OCI-LY7 (cell line): ENCODE measurements at regions not wholly inside any gene's neighbourhood (a gene's known extent, or its start where the extent isn't known, plus 50 kb on each side); places are given as distances from the start of the nearest gene placed in this dataset.
A peak's percentile ranks its signal among the peaks of the same experiment; 100 is the strongest.
"Not testable (repeated sequence)": the region's sequence is repeated elsewhere in the genome, so short reads cannot be mapped to it uniquely, and the experiment has no call there.

ENCODE experiments used
- BruUV-seq: library from RNA; stranded (reverse); fragments of 400-500 nt; replicated peaks from 2 replicates; lab custom pipeline; 2021; lab: Mats Ljungman, UMichigan
- CTCF ChIA-PET: fragments of 300-600 bp; sonication (Branson Sonifier 250); formaldehyde crosslinking; loops from one replicate; lab custom pipeline; 2022; ENCODE audit warnings: antibody characterized with exemption; ENCODE audit not compliant: unreplicated experiment; lab: Charles Lee
- POLR2A ChIA-PET: fragments of 300-600 bp; sonication (Branson Sonifier 250); formaldehyde crosslinking; loops from one replicate; lab custom pipeline; 2022; ENCODE audit warnings: antibody characterized with exemption; lab: Charles Lee
- DNase-seq: peaks from one replicate; pipeline ENCODE4 v3.0.0-alpha.2; 2015; ENCODE audit warnings: low spot score
- H2AFZ ChIP-seq: fragments of 200-600 bp; sonication (generic), shearing (Covaris generic); 2 replicates; pipeline ENCODE4 v1.6.1; 2014; ENCODE audit warnings: mild to moderate bottlenecking, antibody characterized with exemption, low read length, moderate library complexity
- H3K27ac ChIP-seq: fragments of 200-600 bp; sonication (generic); 2 replicates; pipeline ENCODE4 v1.5.1; 2014; ENCODE audit warnings: mixed run types, low read depth, mild to moderate bottlenecking, moderate library complexity, low read length, inconsistent platforms; ENCODE audit not compliant: poor library complexity, severe bottlenecking
- H3K36me3 ChIP-seq: fragments of 200-600 bp; sonication (generic); 2 replicates; pipeline ENCODE4 v1.6.1; 2014; ENCODE audit warnings: mild to moderate bottlenecking, antibody characterized with exemption, low read length, moderate library complexity, mixed read lengths; ENCODE audit not compliant: insufficient read depth
- H3K4me1 ChIP-seq: fragments of 200-600 bp; sonication (generic); 2 replicates; pipeline ENCODE4 v1.5.1; 2014; ENCODE audit warnings: mild to moderate bottlenecking, low read length; ENCODE audit not compliant: insufficient read depth, poor library complexity, severe bottlenecking
- H3K4me2 ChIP-seq: fragments of 200-600 bp; sonication (generic); 2 replicates; pipeline ENCODE4 v1.6.1; 2014; ENCODE audit warnings: mild to moderate bottlenecking, low read length
- H3K4me3 ChIP-seq: fragments of 200-600 bp; sonication (generic); 2 replicates; pipeline ENCODE4 v1.5.1; 2014; ENCODE audit warnings: mild to moderate bottlenecking, low read depth, low read length; ENCODE audit not compliant: poor library complexity, severe bottlenecking
- H3K79me2 ChIP-seq: fragments of 200-600 bp; sonication (generic); 2 replicates; pipeline ENCODE4 v1.6.1; 2016; ENCODE audit warnings: low read depth, mild to moderate bottlenecking, low read length, moderate library complexity, mixed read lengths; ENCODE audit not compliant: insufficient read depth
- H3K9me2 ChIP-seq: fragments of 200-600 bp; sonication (generic); 2 replicates; pipeline ENCODE4 v1.6.1; 2016; ENCODE audit warnings: mild to moderate bottlenecking, low read length, mixed read lengths; ENCODE audit not compliant: insufficient read depth
- H3K9me3 ChIP-seq: fragments of 200-600 bp; sonication (generic); 2 replicates; pipeline ENCODE4 v1.6.1; 2014; ENCODE audit warnings: mild to moderate bottlenecking, mixed run types, low read length, mixed read lengths
- H4K20me1 ChIP-seq: fragments of 200-600 bp; sonication (generic); 2 replicates; pipeline ENCODE4 v1.6.1; 2014; ENCODE audit warnings: mild to moderate bottlenecking, antibody characterized with exemption, low read length, moderate library complexity, mixed read lengths; ENCODE audit not compliant: insufficient read depth
- CTCF ChIP-seq: fragments of 200-600 bp; sonication (generic); conservative IDR thresholded peaks from 2 replicates; pipeline ENCODE4 v1.5.1; 2014; ENCODE audit warnings: mild to moderate bottlenecking, antibody characterized with exemption, low read length, moderate library complexity, mixed read lengths
- EZH2phosphoT487 ChIP-seq: fragments of 200-600 bp; sonication (generic); IDR thresholded peaks from 2 replicates; pipeline ENCODE4 v1.6.1; 2018; ENCODE audit warnings: low read depth, borderline replicate concordance, mild to moderate bottlenecking, mixed run types, antibody characterized with exemption, low read length, moderate library complexity, mixed read lengths
- intact Hi-C: fragments of 100-400 bp; cut with micrococcal nuclease; formaldehyde crosslinking; loops from one replicate; pipeline ENCODE4 v1.10.0; 2022; ENCODE audit not compliant: unreplicated experiment

- H2AFZ ChIP-seq, result no peak overlapping the region
- POLR2A ChIA-PET, result no interaction called here
- no TSS peak for BruUV-seq
Observed at GRCh38 chr13:30535046-30535445, 69.3 kb upstream of the HMGB1 start.

GRCh38 chr13:30545320-30545719 is 72.4 kb upstream of the USPL1 start:
- DNase-seq, result peak; percentile 31
- H3K36me3 ChIP-seq, result no peaks in the 10 kb centered on the region
- no peak overlapping the region for H2AFZ ChIP-seq

More at GRCh38 chr13:30535046-30535445, 69.3 kb upstream of the HMGB1 start:
- Histone ChIP-seq H3K4me3 (no peak overlapping the region), H4K20me1 (no peaks in the 10 kb centered on the region), H3K9me2 (no peaks in the 10 kb centered on the region), H3K79me2 (no peaks in the 10 kb centered on the region), H3K9me3 (no peaks in the 10 kb centered on the region), H3K27ac (no peak overlapping the region), H3K36me3 (no peaks in the 10 kb centered on the region), H3K4me1 (no peaks in the 10 kb centered on the region), H3K4me2 (no peak overlapping the region)
- CTCF ChIA-PET, result no interaction called here
- intact Hi-C loops, result no loop called here
- no peak for DNase-seq
- TF ChIP-seq EZH2phosphoT487, result no peak
- no peak for TF ChIP-seq CTCF

GRCh38 chr13:30548046-30548445 is 69.7 kb upstream of the USPL1 start:
- H3K9me2 ChIP-seq, H3K4me3 ChIP-seq, CTCF ChIA-PET, H3K79me2 ChIP-seq, H3K9me3 ChIP-seq, H3K27ac ChIP-seq, H3K36me3 ChIP-seq, H4K20me1 ChIP-seq, BruUV-seq, POLR2A ChIA-PET, intact Hi-C loops: not testable (repeated sequence)
- DNase-seq, result peak; percentile 40
- H2AFZ ChIP-seq, result peak overlapping the region; percentile 61; the same call in 1 of the 2 replicates
- peak overlapping the region; percentile 31 for H3K4me2 ChIP-seq
- peaks cover 30% of the 10 kb centered on the region for H3K4me1 ChIP-seq

More at GRCh38 chr13:30545320-30545719, 72.4 kb upstream of the USPL1 start:
- Histone ChIP-seq H3K9me2 (no peaks in the 10 kb centered on the region), H3K9me3 (no peaks in the 10 kb centered on the region), H3K4me2 (no peak overlapping the region), H3K4me3 (no peak overlapping the region), H3K27ac (no peak overlapping the region), H3K4me1 (peaks cover 18% of the 10 kb centered on the region), H4K20me1 (no peaks in the 10 kb centered on the region), H3K79me2 (no peaks in the 10 kb centered on the region)
- CTCF ChIA-PET, result no interaction called here
- intact Hi-C loops, result no loop called here
- TF ChIP-seq CTCF (no peak), EZH2phosphoT487 (no peak)
- POLR2A ChIA-PET, result no interaction called here
- BruUV-seq, result no TSS peak
